ENCODE measurements at regions not wholly inside any gene's neighbourhood (a gene's known extent, or its start where the extent isn't known, plus 50 kb on each side); places are given as distances from the start of the nearest gene placed in this dataset.

DNA sequence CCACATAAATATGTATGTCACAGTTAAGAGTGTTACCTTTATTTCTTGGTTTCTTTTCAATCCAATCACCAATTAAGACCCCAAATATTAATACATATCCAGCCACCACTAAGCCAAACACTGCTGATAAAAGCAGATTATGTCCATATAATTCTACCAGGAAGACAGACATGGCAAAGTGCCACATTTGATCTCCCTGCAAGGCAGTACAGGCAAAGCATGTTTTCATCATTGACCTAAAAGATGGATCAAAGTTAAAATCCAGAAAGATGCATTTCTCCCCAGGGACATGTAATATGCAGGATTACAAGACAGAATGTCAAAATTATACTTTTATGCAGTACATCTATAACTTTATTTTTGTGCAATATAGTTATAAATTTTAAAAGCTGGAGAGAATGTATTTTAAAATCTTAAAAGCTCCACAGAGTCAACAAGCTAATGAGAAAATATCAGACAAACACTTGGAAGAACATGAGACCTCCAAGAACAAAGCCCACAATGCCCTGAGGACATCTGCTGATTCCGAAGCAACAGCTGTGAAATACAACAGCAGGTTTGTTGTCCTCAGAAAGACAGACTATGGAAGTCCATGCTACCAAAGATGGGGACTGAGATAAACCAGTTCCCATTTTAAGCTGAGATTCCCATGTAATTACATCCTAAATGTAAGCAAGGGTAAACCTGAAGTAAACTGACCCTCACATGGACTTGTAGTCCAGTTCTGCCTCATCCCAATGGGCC is 54.5 kb upstream of the TOMM7 start:
- no peak for DNase-seq (ENCODE audit: low spot score in 2 of 2)
- no peaks in the 10 kb centered on the region for H3K36me3 ChIP-seq
- no peaks in the 10 kb centered on the region for H3K4me1 ChIP-seq
- no peak overlapping the region for H3K4me3 ChIP-seq
- H3K27ac ChIP-seq = no peak overlapping the region
- H3K27me3 ChIP-seq = no peaks in the 10 kb centered on the region
- intact Hi-C loops (cut with DNase I) = no loop called here
- TF ChIP-seq, protein P1, sequence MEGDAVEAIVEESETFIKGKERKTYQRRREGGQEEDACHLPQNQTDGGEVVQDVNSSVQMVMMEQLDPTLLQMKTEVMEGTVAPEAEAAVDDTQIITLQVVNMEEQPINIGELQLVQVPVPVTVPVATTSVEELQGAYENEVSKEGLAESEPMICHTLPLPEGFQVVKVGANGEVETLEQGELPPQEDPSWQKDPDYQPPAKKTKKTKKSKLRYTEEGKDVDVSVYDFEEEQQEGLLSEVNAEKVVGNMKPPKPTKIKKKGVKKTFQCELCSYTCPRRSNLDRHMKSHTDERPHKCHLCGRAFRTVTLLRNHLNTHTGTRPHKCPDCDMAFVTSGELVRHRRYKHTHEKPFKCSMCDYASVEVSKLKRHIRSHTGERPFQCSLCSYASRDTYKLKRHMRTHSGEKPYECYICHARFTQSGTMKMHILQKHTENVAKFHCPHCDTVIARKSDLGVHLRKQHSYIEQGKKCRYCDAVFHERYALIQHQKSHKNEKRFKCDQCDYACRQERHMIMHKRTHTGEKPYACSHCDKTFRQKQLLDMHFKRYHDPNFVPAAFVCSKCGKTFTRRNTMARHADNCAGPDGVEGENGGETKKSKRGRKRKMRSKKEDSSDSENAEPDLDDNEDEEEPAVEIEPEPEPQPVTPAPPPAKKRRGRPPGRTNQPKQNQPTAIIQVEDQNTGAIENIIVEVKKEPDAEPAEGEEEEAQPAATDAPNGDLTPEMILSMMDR (IDR thresholded peaks at IDR 0.05) = no peak
- no peaks in the 10 kb centered on the region for H3K9me3 ChIP-seq

DNA sequence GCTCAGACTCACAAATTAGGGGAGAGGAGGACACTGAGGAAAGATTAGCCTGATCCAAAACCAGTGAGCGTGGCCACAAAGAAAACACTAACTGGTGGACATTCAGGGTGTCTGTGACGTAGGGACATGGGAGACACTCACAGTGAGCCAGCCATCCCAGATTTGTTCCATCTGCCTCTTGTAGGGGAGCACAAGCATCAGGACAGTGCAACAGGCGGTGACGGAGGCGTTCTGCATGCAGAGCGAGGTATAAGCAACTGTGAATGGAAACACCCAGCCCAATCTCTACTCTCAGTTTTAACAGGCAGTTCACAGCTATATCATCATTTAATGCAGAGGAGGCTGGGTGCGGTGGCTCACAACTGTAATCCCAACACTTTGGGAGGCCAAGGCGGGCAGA is 52.8 kb upstream of the TOMM7 start:
- no peaks in the 10 kb centered on the region for H3K9me3 ChIP-seq
- DNase-seq (ENCODE audit: low spot score in 2 of 2) = no peak
- intact Hi-C loops (cut with DNase I) = no loop called here

DNA sequence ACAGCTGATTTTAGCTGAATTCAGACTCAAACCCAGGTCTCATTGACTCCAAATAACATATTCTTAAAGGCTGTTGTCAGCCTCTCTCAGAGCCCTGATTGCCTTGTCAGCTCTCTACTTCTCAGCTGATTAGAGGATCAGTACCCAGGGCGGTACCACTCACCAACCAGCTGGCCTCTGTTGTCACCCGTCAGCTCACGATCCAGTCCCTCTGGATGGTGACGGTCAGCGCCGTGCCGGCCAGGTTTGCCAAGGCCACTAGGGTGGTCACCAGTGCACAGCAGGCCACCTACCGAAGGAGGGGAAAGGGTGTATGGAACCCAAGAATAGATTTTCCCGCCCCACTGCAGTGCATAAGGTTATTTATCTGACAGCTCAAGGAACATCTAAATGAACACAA is 52.3 kb upstream of the TOMM7 start:
- H3K27me3 ChIP-seq = no peaks in the 10 kb centered on the region
- H3K4me3 ChIP-seq = no peak overlapping the region
- H3K9me3 ChIP-seq = no peaks in the 10 kb centered on the region
- intact Hi-C loops (cut with DNase I) = no loop called here
- no peak overlapping the region for H3K27ac ChIP-seq
- TF ChIP-seq, protein P1 (IDR thresholded peaks at IDR 0.05) = no peak
- H3K36me3 ChIP-seq = no peaks in the 10 kb centered on the region
- no peaks in the 10 kb centered on the region for H3K4me1 ChIP-seq
- DNase-seq (ENCODE audit: low spot score in 2 of 2) = no peak

More for the DNA sequence above, 52.8 kb upstream of the TOMM7 start:
- Histone ChIP-seq H3K4me1 (no peaks in the 10 kb centered on the region), H3K27ac (no peak overlapping the region), H3K36me3 (no peaks in the 10 kb centered on the region), H3K27me3 (no peaks in the 10 kb centered on the region), H3K4me3 (no peak overlapping the region)
- TF ChIP-seq, protein P1 (IDR thresholded peaks at IDR 0.05) = no peak

Data from ascending aorta (tissue), 2 donors.